ENCODE measurements at regions not wholly inside any gene's neighbourhood (a gene's known extent, or its start where the extent isn't known, plus 50 kb on each side); places are given as distances from the start of the nearest gene placed in this dataset.

DNA sequence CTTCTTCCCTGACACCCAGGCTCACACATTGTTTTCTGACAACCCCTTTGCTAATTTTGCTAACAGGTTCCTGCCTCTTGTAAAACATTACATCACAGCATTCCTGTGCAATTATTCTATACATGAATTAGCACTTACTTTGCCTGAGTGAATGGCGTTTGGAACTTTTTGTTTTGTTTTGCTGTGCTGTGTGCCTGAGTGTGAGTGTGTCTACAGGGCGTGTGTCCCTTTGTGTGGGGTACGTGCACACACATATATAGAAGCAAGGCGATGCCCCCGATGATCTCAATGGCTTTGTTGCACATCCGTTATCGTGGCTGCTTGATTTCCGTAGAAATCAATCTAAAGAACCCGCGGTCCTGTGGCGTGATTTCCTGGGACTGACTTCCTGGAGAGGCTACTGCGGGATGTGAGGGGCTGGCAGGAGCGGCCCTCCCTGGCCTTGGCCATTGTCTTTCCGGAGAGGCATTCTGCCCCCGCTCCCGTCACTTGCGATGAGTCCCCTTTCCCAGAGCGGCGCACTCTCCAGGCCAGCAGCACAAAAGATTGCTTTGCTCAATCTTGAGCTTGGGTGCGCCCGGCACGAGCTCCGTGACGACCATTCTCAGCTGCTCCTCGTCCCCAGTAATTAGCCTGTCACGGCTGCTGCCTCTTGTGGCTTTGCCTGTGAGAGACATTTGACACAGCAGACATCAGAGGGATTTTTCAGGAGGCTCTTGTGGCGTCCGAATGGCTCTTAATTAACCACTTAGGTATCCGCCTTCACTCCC is 398.1 kb upstream of the IRX1 start:
- intact Hi-C loops (cut with micrococcal nuclease) = no loop called here

DNA sequence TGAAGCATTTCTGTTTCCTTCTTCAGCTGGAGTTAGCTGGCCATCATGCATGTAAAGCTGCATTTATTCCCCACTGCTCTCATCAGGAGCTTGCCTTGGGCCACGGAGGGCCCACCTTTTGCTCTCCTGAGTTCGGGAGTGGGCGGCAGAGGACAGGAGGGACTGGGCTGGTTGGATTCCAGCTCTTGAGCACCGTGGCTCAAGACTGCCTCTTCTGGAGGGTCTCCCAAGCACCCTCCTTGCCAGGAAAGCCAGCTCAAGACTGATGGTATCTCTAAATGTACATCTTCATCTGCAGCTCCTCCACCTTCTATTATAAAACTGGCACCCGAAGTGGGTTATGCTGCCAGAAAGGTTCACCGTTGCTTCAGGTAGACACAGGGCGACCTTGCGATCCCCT is 399.6 kb upstream of the IRX1 start:
- intact Hi-C loops (cut with micrococcal nuclease) = no loop called here

DNA sequence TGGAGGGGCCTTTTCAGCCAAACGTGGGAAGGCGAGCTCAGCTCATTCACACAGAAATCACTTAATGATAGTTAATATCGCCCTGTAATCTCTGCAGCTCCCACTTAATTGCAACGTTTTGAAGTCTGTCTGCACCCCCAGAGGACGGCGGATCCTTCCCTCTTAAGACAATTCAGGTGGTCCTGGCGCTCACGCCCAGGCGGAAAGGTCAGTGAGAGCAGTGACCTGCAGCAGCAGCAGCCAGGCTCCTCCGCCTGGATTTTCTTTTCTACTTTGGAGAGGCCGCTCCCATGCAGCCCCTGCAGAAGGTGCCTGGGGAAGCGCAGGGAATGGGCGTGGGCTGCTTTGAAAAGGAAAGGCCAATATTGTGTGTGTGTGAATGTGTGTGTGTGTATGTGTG is 400.9 kb upstream of the IRX1 start:
- intact Hi-C loops (cut with micrococcal nuclease) = no loop called here

DNA sequence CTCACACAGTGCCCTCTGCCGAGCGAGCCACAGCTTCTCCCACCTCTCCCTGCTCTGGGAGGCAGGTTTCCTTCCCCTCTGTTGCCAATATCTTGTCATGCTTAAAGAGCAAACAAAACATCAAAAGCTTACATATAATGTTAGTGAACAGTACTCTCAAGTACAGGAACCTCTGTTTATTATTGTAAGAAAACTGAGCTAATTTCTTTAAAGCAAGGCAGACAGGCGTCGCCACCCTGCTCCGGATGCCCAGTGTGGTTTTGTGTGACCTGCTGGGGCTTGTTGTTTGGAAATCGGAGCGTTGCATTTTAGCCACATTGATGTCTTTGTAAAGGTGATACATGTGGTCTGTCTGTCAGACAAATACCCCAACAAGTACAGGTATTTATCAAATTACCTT is 401.4 kb upstream of the IRX1 start:
- intact Hi-C loops (cut with micrococcal nuclease) = no loop called here

DNA sequence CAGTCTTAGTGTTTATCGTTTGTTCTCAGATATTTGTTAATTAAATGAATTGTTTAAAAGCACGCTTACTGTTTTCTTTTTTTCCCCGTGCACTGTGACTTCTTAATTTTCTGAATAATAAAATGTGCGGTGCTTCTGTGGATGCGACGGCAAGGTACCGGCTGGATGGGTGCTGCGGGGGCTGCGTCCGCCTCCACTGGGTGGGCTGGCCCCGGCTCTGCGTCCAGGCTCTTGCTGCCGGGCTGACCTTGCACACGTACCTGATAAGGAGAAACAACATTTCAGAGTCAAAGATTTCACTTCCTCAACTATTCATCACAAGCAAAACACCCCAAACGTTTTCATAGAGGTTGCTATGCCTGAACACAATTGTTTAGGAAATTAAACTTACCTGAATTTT is 404.0 kb upstream of the IRX1 start:
- intact Hi-C loops (cut with micrococcal nuclease) = no loop called here

DNA sequence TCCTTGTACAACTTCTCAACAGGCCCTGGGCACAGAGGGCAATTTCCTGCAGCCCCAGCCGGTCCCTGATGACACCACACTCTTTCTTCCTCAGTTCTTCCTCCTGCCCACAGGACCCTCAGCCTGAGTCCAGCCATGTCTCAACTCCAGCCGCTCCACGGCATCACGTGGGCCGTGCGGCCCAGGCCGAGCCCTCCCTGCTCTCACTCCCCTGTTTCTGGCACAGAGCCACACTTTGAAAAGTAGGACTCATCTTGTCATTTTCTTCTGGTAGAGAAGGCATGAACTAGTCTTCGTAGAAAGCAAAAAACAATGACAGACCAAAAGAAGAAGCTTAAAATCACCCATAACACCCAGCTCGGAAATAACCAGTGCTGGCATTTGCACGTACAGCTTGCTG is 404.7 kb upstream of the IRX1 start:
- intact Hi-C loops (cut with micrococcal nuclease) = no loop called here

DNA sequence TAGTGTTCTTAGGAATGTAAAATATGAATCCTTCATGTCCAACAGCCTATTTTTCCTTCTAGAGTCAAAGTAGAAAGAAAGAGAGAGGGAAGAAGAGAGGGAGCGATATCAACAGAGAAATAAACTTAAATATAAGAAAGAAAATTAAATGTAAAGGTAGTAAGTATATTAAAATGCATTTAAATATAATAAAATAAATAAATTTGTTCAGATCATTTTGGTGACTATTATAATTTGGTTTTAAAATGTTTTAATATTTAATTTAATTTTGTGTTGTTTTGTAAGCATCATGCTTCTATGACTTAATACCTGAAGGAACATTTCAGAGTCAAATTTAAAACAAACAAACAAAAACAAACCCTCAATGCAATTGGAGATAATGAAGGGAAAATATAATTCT is 405.2 kb upstream of the IRX1 start:
- intact Hi-C loops (cut with micrococcal nuclease) = no loop called here

DNA sequence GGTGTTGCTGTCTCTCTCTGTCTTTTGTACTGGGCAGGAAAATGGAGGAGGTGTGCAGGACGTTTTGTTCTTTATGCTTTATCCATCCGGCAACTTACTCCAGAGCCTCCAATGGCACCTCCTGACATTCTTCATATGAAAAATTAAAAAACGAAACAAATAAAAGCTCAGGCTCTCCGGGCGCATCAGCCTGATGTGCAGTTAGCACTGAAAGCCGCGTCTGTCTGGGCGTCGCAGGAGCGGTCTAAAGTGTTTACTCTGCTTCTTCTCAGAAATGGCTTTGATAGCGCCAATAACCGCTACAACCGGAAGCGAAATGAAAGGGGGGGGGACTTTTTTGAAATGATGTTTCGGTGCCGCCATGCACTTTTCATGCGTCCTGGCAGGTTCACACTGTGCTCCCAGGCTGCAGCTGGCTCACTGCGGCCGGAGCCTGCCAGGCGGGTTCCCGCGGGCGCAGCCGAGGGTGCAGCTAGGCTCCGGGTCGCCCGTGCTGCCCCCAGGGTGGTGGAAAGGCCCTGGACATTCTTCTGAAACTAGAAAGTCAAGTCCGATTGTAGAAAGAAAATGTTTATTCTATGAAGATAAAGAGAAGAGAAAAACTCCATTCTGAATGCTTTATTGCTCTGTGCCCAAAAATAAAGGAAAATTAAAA is 407.7 kb upstream of the IRX1 start:
- intact Hi-C loops (cut with micrococcal nuclease) = no loop called here

DNA sequence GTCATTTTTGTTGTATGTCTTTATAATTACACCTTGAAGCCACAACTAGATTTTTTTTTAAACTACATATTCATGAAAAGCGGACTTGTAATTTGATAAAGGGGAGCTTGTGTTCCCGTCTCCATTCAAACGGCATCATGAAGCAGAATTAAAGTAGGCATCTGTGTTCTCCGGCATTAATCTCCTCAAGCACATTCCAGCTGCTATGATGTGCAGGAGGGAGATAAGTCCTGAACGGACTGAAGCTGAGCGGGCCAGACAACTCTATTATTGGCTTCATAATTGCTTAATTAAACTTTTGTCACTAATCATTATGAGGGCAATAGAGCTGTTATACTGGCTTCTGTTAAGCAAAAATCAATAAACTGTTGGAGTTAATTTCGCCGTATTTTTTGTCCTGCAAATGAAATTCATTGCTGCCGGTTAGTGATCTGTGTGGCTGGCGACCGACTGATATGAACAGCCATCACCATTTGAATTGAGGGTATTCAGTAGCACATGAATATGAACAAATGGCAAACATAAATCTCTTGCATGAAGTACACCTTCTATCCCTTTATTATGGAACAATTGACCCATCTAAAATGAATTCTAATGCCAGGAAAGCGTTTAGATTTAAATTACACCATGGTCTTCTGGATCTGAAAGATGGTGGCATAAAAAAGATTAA is 408.8 kb upstream of the IRX1 start:
- intact Hi-C loops (cut with micrococcal nuclease) = no loop called here

DNA sequence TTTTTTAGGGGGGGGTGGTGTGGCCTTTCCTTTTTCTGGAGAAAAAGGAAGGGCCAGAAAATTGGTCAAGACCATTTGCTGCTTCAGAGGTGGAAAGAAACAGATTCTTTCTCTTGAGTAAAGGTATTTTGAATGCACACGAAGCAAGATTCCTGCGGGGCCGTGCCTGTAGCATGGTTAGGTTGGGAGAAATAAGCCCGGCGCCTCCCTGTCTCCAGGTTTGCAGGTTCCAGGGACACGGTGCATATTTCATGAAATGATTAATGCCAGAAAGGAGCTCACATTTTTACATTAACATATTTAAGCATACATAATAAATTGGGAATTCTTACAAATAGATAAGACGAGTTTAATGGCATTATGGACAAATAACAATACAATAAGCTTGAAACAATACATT is 409.5 kb upstream of the IRX1 start:
- intact Hi-C loops (cut with micrococcal nuclease) = no loop called here

DNA sequence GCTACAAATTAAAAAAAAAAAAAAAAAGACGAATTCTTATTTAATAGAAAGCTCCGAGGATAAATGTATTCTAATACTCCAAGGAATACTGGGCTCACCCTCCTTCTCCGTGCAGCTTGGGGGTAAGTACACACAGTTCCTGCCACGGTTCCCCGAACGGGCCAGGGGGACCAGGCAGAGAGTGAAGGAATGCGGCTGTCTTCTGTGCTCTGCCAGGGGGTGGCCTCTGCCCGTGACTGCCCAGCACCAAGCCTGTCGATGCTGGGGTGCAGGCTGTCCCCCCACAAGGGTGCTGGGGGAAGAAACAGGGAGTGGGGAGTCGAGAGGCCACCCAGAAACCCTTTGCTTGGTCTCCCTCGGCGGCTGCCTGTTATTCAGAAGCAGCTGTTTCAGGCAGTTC is 410.1 kb upstream of the IRX1 start:
- intact Hi-C loops (cut with micrococcal nuclease) = no loop called here

DNA sequence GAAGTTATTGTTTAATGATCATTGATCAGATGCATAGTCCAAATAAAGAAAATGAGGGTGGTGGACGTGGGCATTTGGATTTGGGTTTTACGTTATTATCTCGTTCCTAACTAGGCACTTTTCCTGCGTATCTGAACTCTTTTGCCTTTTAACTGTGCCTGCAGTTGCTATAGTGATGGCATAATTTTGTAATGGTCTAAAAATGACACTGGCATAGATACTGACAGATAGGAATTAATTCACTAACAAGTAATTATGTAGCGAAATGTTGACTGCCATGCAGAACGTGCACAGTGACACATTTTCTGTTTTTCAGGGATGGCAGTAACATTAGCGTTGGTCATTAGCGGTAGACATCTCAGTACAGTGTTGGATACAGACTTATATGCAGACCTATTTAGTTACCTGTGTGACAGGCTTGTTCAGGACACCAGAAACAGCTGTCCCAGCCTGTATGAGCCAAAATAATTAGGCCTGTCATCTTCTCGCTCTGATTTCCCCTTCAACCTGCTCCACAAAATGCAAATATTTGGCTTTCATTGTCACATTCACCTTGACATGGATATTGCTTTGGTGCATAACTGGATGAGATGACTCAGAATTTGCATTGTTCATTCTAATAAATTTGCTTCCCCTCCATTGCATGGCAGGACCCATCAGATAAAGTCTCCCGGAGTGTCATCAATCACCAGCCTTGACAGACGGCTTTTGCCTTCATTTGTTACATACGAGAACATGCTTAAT is 413.3 kb upstream of the IRX1 start:
- intact Hi-C loops (cut with micrococcal nuclease) = no loop called here

DNA sequence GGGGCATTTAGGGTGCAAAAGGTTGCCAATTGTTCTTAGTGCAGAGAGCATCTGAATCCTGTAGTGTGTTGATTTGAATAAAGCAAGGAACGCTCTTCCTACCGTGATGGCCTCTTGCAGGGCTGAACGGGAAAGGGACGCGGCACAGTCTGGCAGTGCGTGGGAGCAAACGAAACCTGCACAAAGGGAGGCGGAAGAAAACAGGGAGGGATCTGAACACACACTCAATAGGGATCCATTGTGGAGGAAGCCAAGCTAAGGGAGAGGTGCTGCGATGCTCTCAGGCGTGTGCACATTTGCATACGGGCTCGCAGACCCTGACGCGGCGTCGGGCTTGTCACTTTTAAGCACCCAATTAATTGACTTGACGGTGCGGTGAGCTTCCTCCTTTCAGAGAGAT is 414.0 kb upstream of the IRX1 start:
- intact Hi-C loops (cut with micrococcal nuclease) = no loop called here

DNA sequence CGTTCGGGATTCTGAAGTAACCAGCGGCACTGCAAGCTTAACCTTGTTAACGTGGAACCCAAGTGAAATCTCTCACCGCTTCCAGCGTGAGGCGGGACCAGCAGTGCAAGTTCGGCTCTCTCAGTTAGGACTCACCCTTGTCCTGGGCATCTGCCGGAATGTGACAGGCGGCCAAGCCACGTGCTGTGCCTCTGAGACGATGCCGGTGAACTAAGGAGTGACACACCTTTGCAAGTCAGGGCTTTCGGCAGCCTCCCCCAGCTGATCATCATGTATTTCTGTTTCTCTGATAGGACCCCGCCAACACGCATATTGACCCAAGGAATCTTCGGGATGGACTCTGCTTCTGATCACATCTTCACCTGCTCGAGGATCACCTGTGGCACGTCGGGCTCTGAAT is 415.0 kb upstream of the IRX1 start:
- intact Hi-C loops (cut with micrococcal nuclease) = no loop called here

DNA sequence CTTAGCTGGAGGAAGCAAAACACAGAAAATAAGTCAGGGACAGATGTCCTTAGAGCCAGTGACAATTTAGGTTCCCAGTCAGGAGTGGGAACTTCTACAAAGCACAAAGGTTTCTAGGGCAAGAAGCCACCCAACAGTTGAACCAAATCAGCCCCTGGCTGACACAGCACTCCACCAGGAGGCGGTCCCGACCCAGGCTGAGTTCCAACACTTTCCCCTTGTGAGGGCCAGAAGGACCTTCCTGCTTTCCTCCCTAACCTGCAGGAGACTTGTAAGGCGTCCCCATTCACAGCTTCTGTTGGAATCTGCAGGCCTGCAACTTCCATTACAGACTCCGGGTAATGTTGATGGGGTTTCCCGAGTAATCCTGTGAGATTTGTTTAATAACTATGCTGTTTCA is 416.4 kb upstream of the IRX1 start:
- intact Hi-C loops (cut with micrococcal nuclease) = no loop called here

DNA sequence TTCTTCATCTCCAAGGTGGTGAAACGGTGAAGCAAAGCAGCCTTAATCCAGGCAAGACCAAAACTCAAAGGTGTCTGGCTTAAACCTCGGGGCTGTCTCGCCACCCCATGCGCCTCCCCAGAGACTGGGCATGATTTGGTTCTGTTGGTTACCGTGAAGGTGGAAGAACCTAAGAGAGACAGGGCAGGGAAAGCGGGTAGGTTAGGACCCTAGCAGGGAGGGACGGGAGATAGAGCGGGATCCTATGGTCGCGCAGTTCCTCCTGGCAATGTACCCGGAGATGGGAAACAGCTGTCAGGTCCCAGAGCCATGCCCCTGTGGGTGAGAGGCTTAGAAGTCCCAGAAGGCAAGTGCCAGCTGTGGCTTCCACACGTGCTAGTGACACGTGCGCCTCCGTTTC is 418.3 kb upstream of the IRX1 start:
- intact Hi-C loops (cut with micrococcal nuclease) = no loop called here

DNA sequence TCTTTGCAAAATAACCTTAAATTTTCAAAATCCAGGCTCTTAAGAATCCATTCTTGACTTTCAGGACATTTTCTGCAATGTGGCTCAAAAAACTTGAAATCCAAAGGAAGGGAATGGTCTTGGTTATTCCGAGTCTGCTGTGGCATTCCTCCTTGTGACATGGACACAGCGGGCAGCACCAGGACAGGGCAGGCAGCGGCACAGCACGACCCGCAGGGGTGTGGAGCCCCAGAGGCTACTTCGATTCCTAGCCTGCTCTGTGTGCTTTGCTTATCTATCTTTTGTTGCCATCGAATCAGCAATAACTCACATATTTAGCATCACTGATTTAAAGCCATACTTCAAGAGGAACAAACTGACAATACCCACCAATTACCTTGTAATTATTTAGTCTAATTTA is 420.2 kb upstream of the IRX1 start:
- intact Hi-C loops (cut with micrococcal nuclease) = no loop called here

DNA sequence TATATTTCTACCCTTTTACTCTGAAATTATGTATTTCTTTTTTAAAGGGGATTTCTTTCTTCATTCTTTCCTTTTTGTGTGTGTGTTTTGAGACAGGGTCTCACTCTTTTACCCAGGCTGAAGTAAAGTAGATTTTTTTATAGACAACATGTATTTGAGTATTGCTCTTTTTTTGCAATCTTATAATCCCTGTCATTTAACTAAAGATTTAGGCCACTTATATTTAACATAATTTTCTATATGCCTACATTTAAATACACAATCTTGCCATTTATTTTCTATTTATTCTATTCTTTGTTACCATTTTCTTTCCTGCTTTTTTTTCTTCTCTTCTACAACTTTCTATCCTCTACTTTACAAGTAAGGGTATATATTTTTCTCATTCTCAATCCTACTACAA is 416.0 kb upstream of the IRX2 start:
- intact Hi-C loops (cut with micrococcal nuclease) = no loop called here

DNA sequence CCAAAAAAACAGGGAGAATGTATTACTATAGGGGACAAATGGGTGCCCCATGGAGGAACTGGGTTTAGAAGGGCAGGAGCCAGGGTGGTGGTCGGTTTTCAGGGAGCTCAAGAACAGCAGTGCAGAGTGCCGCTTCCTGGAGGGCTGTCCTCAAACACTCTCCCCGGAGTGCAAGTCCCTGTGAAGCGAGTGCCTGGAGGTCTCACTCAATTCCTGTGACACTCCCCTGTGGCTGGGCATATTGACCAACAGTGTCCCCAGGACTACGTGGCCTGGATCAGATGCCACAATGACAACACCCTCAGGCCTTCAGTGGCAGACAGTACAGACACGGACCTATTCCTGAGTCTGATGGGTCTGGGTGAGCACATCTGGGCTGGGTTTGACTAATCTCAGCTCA is 412.1 kb upstream of the IRX2 start:
- intact Hi-C loops (cut with micrococcal nuclease) = no loop called here

DNA sequence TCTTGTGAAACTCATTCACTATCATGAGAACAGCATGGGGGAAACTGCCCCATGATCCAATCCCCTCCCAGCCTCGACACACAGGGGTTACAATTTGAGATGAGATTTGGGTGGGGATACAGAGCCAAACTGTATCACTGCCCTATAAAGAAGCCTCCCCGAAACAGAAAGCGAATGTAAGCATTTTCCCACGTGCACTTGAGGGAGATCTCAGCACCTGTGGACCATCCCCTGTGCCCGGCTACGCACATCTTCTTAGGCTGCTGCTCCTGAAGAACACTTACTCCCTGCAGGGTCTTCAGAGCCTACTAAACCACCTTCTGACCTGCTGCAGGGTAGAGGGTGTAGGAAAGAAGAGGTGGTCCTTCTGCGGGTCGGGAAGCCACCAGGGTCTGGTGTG is 410.2 kb upstream of the IRX2 start:
- intact Hi-C loops (cut with micrococcal nuclease) = no loop called here

DNA sequence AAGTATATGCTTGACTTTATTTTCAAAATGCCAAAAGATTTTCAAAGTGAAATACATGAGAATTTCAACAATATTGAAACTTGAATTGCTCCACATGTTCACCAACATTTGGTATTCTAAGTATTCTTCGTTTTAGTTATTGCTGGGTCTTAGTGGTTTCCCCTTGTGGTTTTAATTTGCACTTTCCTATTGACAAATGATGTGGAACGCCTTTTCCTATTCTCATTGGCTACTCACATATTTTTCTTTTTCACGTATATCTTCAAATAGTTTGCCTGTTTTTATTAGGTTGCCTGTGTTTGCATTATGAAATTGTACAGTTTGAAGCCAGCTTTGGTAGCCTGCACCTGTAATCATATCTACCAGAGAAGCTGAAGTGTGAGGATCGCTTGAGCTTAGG is 405.7 kb upstream of the IRX2 start:
- intact Hi-C loops (cut with micrococcal nuclease) = no loop called here

DNA sequence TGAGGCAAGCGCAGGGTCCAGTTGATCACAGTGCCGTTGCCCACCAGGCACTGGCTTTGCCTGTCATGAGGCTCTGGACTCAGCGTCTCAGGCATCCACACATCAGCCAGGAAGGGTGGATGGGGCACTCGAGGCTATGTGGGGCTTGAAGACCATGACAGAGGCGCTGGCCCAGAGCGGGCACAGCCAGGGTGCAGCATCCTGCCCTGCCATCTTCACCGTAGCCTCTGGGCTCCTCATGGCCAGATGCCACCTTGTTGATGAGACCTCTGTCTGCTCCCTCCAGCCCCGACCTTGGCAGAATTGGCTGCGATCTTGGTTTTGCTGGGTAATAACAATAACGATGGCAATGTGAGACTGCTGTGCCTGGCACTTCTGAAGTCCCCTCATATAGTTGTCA is 404.2 kb upstream of the IRX2 start:
- intact Hi-C loops (cut with micrococcal nuclease) = no loop called here

Measured in T-helper 2 cell treated with Interferon-gamma antibody and Interleukin-4, amounts not matched to agents 100 ng/mL and 5 ng/mL, for 36 hours (primary cell).